Natural killer cell (primary cell): ENCODE measurements at regions not wholly inside any gene's neighbourhood (a gene's known extent, or its start where the extent isn't known, plus 50 kb on each side); places are given as distances from the start of the nearest gene placed in this dataset.

ENCODE experiments used
- ATAC-seq, 3 donors: fragments of 150-1000 bp in 2 of 3; fragments of 200-7000 bp in 1 of 3; cut with Tn5 transposase; 1 replicate in 1 of 3; 2 replicates in 2 of 3; pipeline ENCODE4 v1.10.0; 2021; ENCODE audit warnings: mild to moderate bottlenecking in 2 of 3, moderate library complexity in 2 of 3
- DNase-seq, 2 donors: peaks; one replicate each; pipeline versions ENCODE4 v3.0.0 to v3.0.0-alpha.2; 2013 to 2021; ENCODE audit warnings: mixed read lengths in 1 of 2
- H3K27ac ChIP-seq: one replicate; pipeline ENCODE4 v1.5.1; 2013; ENCODE audit warnings: mild to moderate bottlenecking, low read length
- H3K27me3 ChIP-seq: one replicate; pipeline ENCODE4 v1.6.1; 2013; ENCODE audit warnings: low read length; ENCODE audit not compliant: control insufficient read depth, insufficient read depth
- H3K36me3 ChIP-seq: one replicate; pipeline ENCODE4 v1.6.1; 2013; ENCODE audit warnings: low read length; ENCODE audit not compliant: control insufficient read depth, insufficient read depth
- H3K4me1 ChIP-seq: one replicate; pipeline ENCODE4 v1.6.1; 2013; ENCODE audit warnings: low read length; ENCODE audit not compliant: control insufficient read depth, insufficient read depth
- H3K4me3 ChIP-seq: one replicate; pipeline ENCODE4 v1.5.1; 2013; ENCODE audit warnings: low read length
- H3K9me3 ChIP-seq: one replicate; pipeline ENCODE4 v1.6.1; 2013; ENCODE audit warnings: low read length; ENCODE audit not compliant: control insufficient read depth, insufficient read depth
- H3K27ac Mint-ChIP-seq, 2 donors: one replicate each; pipeline ENCODE4 v1.8.0; 2022; ENCODE audit warnings: mild to moderate bottlenecking in 2 of 2, mixed read lengths in 2 of 2, moderate library complexity in 1 of 2
- H3K27me3 Mint-ChIP-seq, 2 donors: one replicate each; pipeline ENCODE4 v1.8.0; 2022; ENCODE audit warnings: low read depth in 2 of 2, mixed read lengths in 2 of 2
- H3K36me3 Mint-ChIP-seq: one replicate; pipeline ENCODE4 v1.8.0; 2022; ENCODE audit warnings: mixed read lengths
- H3K4me1 Mint-ChIP-seq, 2 donors: one replicate each; pipeline ENCODE4 v1.8.0; 2022; ENCODE audit warnings: mixed read lengths in 2 of 2
- H3K4me3 Mint-ChIP-seq: one replicate; pipeline ENCODE4 v1.8.0; 2022; ENCODE audit warnings: mild to moderate bottlenecking, moderate library complexity, mixed read lengths
- H3K9me3 Mint-ChIP-seq, 2 donors: one replicate each; pipeline ENCODE4 v1.8.0; 2022; ENCODE audit warnings: mixed read lengths in 2 of 2
- WGBS: methylation state at CpG from one replicate; pipeline ENCODE4 v1.1.7; 2013; ENCODE audit warnings: missing lambda C conversion rate; ENCODE audit not compliant: insufficient coverage; 5-methylcytosine and 5-hydroxymethylcytosine counted together
- intact Hi-C: fragments of 100-400 bp; cut with micrococcal nuclease; formaldehyde crosslinking; loops from one replicate; pipeline ENCODE4 v1.14.2; 2022
- TF ChIP-seq, protein P1 (sequence below): fragments of 200-600 bp; IDR thresholded peaks from one replicate; pipeline ENCODE4 v1.8.0; 2022; ENCODE audit warnings: antibody characterized with exemption

DNA sequence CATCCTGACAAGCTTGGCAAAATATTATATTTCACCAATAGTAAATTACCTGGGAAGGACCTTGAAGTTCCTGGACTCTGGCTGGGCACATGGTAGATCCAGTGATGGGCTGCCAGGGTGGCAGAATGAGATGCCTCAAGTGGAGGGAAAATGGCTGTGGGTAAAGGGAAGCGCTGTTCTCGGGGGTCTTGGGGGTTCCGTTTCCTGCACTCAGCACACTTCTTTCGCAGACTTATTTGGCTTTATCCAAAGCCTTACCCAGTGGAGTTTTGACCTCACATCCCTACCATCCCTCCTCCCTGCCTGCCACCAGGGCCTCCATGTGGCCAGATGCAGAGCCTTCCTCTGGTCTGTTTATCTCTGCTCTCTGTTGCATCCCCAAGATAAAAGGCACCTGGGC is 654.9 kb upstream of the HS6ST1 start:
- intact Hi-C loops, result no loop called here
- H3K9me3 ChIP-seq, result no peaks in the 10 kb centered on the region
- Mint-ChIP-seq H3K9me3 (no peaks in the 10 kb centered on the region), H3K4me1 (no peaks in the 10 kb centered on the region), H3K4me3 (no peak overlapping the region), H3K27ac (no peak overlapping the region), H3K27me3 (no peaks in the 10 kb centered on the region), H3K36me3 (no peaks in the 10 kb centered on the region)
- H3K36me3 ChIP-seq, result no peaks in the 10 kb centered on the region
- no peak for DNase-seq
- no peaks in the 10 kb centered on the region for H3K4me1 ChIP-seq
- no peaks in the 10 kb centered on the region for H3K27me3 ChIP-seq
- 97% methylated on average over 4 of the region's 4 CpGs for WGBS
- H3K27ac ChIP-seq, result no peak overlapping the region
- no peak overlapping the region for H3K4me3 ChIP-seq
- TF ChIP-seq, protein P1, sequence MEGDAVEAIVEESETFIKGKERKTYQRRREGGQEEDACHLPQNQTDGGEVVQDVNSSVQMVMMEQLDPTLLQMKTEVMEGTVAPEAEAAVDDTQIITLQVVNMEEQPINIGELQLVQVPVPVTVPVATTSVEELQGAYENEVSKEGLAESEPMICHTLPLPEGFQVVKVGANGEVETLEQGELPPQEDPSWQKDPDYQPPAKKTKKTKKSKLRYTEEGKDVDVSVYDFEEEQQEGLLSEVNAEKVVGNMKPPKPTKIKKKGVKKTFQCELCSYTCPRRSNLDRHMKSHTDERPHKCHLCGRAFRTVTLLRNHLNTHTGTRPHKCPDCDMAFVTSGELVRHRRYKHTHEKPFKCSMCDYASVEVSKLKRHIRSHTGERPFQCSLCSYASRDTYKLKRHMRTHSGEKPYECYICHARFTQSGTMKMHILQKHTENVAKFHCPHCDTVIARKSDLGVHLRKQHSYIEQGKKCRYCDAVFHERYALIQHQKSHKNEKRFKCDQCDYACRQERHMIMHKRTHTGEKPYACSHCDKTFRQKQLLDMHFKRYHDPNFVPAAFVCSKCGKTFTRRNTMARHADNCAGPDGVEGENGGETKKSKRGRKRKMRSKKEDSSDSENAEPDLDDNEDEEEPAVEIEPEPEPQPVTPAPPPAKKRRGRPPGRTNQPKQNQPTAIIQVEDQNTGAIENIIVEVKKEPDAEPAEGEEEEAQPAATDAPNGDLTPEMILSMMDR, result no peak
- no peak for ATAC-seq

DNA sequence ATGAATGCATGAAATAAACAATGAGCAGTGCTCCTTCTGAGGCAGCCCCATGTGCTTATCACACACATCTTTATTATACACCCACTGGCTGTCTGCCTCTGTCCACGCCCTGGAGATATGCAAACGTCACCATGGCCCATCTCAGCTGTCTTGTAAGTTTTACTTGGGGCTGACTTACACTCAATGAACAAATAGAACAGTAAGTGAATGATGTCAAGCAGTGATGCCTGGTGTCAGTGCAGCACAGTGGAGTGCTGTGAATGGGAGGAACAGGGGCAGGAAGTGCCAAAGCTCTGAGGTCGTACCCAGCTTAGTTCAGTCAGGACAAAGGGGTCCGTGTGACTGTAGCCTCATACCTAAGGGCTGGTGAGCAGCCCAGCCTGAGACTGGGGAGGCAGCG is 659.5 kb upstream of the HS6ST1 start:
- no peaks in the 10 kb centered on the region for H3K9me3 Mint-ChIP-seq
- 65% methylated on average over 5 of the region's 5 CpGs for WGBS
- ATAC-seq (no peak), DNase-seq (no peak)
- TF ChIP-seq, protein P1, result no peak
- no peaks in the 10 kb centered on the region for H3K36me3 ChIP-seq
- H3K9me3 ChIP-seq, result no peaks in the 10 kb centered on the region
- no peaks in the 10 kb centered on the region for H3K27me3 Mint-ChIP-seq
- no peaks in the 10 kb centered on the region for H3K4me1 ChIP-seq
- H3K4me3 ChIP-seq, result no peak overlapping the region
- H3K36me3 Mint-ChIP-seq, result no peaks in the 10 kb centered on the region
- no peak overlapping the region for H3K27ac ChIP-seq
- no peak overlapping the region for H3K27ac Mint-ChIP-seq
- H3K27me3 ChIP-seq, result no peaks in the 10 kb centered on the region
- no peak overlapping the region for H3K4me3 Mint-ChIP-seq
- H3K4me1 Mint-ChIP-seq, result no peaks in the 10 kb centered on the region
- intact Hi-C loops, result no loop called here

DNA sequence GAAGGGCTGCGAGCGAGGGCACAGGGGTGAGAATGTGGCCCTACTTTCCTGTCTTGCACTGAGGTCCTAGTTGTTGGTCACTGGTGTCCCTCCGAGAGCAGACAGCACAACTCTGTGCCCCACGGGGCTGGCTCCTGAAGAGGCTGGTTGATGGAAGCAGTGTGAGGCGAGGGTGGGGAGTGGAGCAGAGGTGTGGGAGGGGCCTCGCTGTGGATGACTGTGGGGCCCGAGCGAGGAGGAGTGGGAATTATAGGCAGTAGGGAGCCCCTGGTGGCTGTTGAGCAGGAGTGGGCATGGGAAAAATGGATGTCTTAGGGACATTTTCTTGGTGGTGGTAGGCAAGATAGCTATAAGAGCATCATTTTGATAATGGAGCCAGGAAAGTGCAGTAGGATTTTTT is 660.5 kb upstream of the HS6ST1 start:
- intact Hi-C loops, result no loop called here
- 95% methylated on average over 7 of the region's 8 CpGs for WGBS
- TF ChIP-seq, protein P1, result no peak
- H3K36me3 ChIP-seq, result no peaks in the 10 kb centered on the region
- no peaks in the 10 kb centered on the region for H3K9me3 ChIP-seq
- Mint-ChIP-seq H3K9me3 (no peaks in the 10 kb centered on the region), H3K4me1 (no peaks in the 10 kb centered on the region), H3K27ac (no peak overlapping the region), H3K4me3 (no peak overlapping the region), H3K27me3 (no peaks in the 10 kb centered on the region), H3K36me3 (no peaks in the 10 kb centered on the region)
- H3K4me3 ChIP-seq, result no peak overlapping the region
- DNase-seq, result no peak
- ATAC-seq, result no peak
- H3K4me1 ChIP-seq, result no peaks in the 10 kb centered on the region
- no peak overlapping the region for H3K27ac ChIP-seq
- H3K27me3 ChIP-seq, result no peaks in the 10 kb centered on the region

DNA sequence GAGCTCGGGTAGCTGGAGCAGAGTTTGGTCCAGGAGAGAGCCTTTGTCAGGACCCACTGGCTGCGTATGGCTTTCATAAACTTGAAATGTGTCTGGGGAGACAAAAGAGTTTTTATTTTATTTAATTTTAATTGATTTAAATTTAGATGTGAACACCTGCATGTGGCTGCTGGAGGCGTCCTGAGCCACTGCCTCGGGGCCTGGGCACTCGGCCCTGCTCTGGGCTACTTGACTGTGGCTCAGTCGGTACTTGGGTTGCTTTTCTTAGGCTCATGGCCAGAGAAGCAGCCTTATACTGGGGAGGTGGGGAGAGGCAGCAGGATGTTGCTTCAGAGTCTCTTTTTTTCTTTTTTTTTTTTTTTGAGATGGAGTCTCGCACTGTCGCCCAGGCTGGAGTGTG is 661.8 kb upstream of the HS6ST1 start:
- H3K9me3 Mint-ChIP-seq, result no peaks in the 10 kb centered on the region
- WGBS, result 80% methylated on average over 6 of the region's 8 CpGs
- TF ChIP-seq, protein P1, result no peak
- DNase-seq (no peak), ATAC-seq (no peak)
- Histone ChIP-seq H3K27me3 (no peaks in the 10 kb centered on the region), H3K27ac (no peak overlapping the region), H3K9me3 (no peaks in the 10 kb centered on the region), H3K36me3 (no peaks in the 10 kb centered on the region), H3K4me1 (no peaks in the 10 kb centered on the region), H3K4me3 (no peak overlapping the region)
- no peaks in the 10 kb centered on the region for H3K27me3 Mint-ChIP-seq
- no peaks in the 10 kb centered on the region for H3K4me1 Mint-ChIP-seq
- no peaks in the 10 kb centered on the region for H3K36me3 Mint-ChIP-seq
- H3K27ac Mint-ChIP-seq, result no peak overlapping the region
- H3K4me3 Mint-ChIP-seq, result no peak overlapping the region
- intact Hi-C loops, result no loop called here
